ENCODE measurements at regions not wholly inside any gene's neighbourhood (a gene's known extent, or its start where the extent isn't known, plus 50 kb on each side); places are given as distances from the start of the nearest gene placed in this dataset.

DNA sequence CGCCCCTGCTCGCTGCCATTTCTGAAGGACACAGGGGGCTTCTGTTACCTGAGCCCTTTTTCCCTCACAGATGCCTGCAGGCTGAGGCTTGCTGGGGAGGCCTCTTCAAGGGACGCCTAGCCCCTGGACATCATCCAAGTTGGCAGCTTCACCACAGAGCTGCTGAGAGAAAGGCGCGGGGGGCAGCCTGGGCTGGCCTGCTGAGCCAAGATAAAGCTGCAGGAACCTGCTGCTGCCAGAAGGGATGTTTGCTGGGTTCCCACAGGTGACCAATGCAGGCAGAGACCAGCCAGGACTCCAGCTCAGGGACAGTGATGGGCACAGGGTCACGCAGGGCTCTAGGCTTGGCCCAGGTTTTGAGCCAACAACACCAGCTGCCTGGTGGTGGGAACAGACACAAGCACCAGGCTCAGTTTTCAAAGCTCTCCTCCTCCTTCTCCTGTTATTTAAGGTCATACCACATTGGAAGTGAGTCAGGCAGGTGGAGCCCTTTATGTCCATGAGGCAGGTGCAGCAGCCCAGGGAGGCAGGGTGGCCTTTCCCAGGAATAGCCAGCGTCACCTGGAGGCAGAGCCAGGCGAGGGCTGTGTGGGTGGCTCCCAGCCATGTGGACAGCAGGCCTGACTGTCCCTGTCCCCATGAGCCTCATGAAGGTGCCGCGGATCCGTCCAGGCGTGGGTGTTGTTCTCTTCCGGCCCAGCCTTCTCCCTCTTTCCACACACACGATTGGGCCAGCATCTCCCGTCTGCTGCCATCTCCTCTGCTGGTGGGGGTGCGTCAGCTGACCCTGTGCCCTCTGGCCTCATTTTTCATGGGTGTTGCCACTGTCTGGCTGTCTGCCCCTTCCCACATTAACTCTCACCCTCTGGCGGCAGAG lies 515.5 kb upstream of the MYT1L start:
- no peaks in the 10 kb centered on the region for H3K4me1 Mint-ChIP-seq (ENCODE audit: unreplicated experiment)
- TF ChIP-seq CTCF (IDR thresholded peaks at IDR 0.05; ENCODE audit: unreplicated experiment), result no peak
- no peak overlapping the region for H3K27ac Mint-ChIP-seq (ENCODE audit: unreplicated experiment)

GRCh38 chr2:2845806-2846315 lies 514.8 kb upstream of the MYT1L start:
- Mint-ChIP-seq H3K4me1 (ENCODE audit: unreplicated experiment) (no peaks in the 10 kb centered on the region), H3K27me3 (ENCODE audit: unreplicated experiment) (peaks cover under 1% of the 10 kb centered on the region), H3K9me3 (ENCODE audit: unreplicated experiment) (no peaks in the 10 kb centered on the region), H3K4me3 (ENCODE audit: unreplicated experiment) (no peak overlapping the region), H3K36me3 (ENCODE audit: low read depth, unreplicated experiment) (no peaks in the 10 kb centered on the region), H3K27ac (ENCODE audit: unreplicated experiment) (no peak overlapping the region)
- no peak for DNase-seq (ENCODE audit: low spot score)
- TF ChIP-seq CTCF (IDR thresholded peaks at IDR 0.05; ENCODE audit: unreplicated experiment), result no peak

More for the DNA sequence above, 515.5 kb upstream of the MYT1L start:
- no peaks in the 10 kb centered on the region for H3K9me3 Mint-ChIP-seq (ENCODE audit: unreplicated experiment)
- H3K36me3 Mint-ChIP-seq (ENCODE audit: low read depth, unreplicated experiment), result no peaks in the 10 kb centered on the region
- H3K4me3 Mint-ChIP-seq (ENCODE audit: unreplicated experiment), result no peak overlapping the region
- DNase-seq (ENCODE audit: low spot score), result no peak
- peaks cover 2% of the 10 kb centered on the region for H3K27me3 Mint-ChIP-seq (ENCODE audit: unreplicated experiment)

- H3K27ac Mint-ChIP-seq (ENCODE audit: unreplicated experiment), result no peak overlapping the region
- no peaks in the 10 kb centered on the region for H3K36me3 Mint-ChIP-seq (ENCODE audit: low read depth, unreplicated experiment)
- no peaks in the 10 kb centered on the region for H3K4me1 Mint-ChIP-seq (ENCODE audit: unreplicated experiment)
- H3K27me3 Mint-ChIP-seq (ENCODE audit: unreplicated experiment), result no peaks in the 10 kb centered on the region
- H3K4me3 Mint-ChIP-seq (ENCODE audit: unreplicated experiment), result no peak overlapping the region
- no peak for DNase-seq (ENCODE audit: low spot score)
- H3K9me3 Mint-ChIP-seq (ENCODE audit: unreplicated experiment), result no peaks in the 10 kb centered on the region
- TF ChIP-seq CTCF (IDR thresholded peaks at IDR 0.05; ENCODE audit: unreplicated experiment), result no peak
Observed at GRCh38 chr2:2845267-2845666, 514.2 kb upstream of the MYT1L start.

DNA sequence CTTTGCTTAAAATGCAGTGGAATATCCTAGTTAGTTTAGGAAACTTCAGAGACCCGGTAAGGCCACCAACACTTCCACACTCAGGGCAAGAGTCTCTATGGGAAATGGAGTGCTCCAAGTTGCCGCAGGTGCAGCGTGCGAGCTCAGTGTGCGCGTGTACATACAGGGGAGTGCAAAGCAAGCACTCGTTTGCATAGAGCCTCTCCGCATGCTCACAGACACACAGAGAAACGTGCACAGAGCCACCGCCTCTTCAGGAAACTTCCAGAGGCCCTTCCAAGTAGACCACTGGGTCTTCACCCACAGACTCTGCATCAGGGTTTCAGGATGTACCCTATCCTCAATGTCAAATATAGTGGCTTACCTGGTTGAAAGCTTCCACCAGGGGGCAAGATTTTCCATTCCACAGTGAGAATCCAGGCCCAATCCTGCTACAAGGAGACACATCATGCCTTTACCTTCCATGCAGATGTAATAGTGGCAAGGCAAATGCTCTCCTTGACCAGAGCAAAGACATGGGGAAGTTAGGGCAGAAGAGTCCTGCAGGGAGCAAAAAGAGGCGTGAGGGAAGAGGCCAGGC lies 513.0 kb upstream of the MYT1L start:
- Mint-ChIP-seq H3K27ac (ENCODE audit: unreplicated experiment) (no peak overlapping the region), H3K27me3 (ENCODE audit: unreplicated experiment) (no peaks in the 10 kb centered on the region), H3K4me1 (ENCODE audit: unreplicated experiment) (no peaks in the 10 kb centered on the region), H3K36me3 (ENCODE audit: low read depth, unreplicated experiment) (no peaks in the 10 kb centered on the region), H3K9me3 (ENCODE audit: unreplicated experiment) (no peaks in the 10 kb centered on the region), H3K4me3 (ENCODE audit: unreplicated experiment) (no peak overlapping the region)
- peak; percentile 52 for TF ChIP-seq CTCF (IDR thresholded peaks at IDR 0.05; ENCODE audit: unreplicated experiment)
- peak; percentile 27 for DNase-seq (ENCODE audit: low spot score)

- no peaks in the 10 kb centered on the region for H3K9me3 Mint-ChIP-seq (ENCODE audit: unreplicated experiment)
- H3K36me3 Mint-ChIP-seq (ENCODE audit: low read depth, unreplicated experiment), result peaks cover 4% of the 10 kb centered on the region
- peaks cover 2% of the 10 kb centered on the region for H3K27me3 Mint-ChIP-seq (ENCODE audit: unreplicated experiment)
- TF ChIP-seq CTCF (IDR thresholded peaks at IDR 0.05; ENCODE audit: unreplicated experiment), result no peak
- no peak overlapping the region for H3K27ac Mint-ChIP-seq (ENCODE audit: unreplicated experiment)
- no peak overlapping the region for H3K4me3 Mint-ChIP-seq (ENCODE audit: unreplicated experiment)
- no peak for DNase-seq (ENCODE audit: low spot score)
- no peaks in the 10 kb centered on the region for H3K4me1 Mint-ChIP-seq (ENCODE audit: unreplicated experiment)
Observed at GRCh38 chr2:2842466-2842865, 511.4 kb upstream of the MYT1L start.

Data from endothelial cell (in vitro differentiated cells).